ENCODE measurements at regions not wholly inside any gene's neighbourhood (a gene's known extent, or its start where the extent isn't known, plus 50 kb on each side); places are given as distances from the start of the nearest gene placed in this dataset.

DNA sequence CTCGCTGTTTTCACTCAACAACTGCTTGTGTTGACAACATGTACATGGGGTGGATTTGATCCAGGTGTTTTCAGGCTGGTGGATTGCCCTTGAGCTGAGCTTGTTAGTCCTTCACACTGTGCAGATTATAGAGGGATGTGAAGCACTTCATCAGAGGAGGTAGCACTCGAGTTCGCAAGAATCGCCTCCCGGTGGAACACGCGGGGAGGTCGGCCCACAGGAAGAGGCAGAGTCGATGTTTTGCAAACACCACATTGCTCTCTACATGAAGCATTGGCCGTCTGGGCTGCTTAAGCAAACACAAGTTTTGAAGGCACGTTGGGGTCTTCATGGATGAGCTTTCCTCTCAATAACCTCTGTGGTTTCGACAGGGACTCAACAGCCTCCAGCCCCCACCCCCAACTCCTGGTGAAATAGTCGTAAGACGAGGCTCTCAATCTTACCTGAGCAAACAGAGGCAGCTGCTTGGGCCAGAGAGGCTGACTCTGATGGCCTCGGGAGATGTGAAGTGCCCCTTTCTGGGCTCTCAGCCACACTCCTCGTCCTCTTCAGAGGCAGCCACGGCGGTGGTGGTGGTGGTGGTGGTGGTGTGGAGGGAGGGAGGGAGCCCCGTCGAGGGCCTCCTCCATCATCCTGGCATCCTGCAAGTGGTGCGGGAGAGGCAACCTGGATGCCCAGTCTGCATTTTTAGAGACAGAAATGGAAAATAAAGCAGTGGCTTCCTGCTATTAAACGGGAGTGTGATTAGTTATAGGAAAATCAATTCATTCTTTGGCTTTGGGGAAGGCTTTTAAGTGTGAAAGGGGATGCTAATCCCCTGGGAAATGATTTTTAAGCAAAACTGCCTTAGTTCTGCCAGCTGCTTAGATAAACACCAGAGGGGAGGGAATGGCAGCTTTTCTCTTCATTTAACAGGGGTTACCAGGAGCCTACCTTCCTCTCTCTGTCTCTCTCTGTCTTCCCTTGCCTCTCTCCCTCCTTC, 552.5 kb upstream of the EEF2KMT start:
- Histone ChIP-seq H3K9me2 (ENCODE audit: insufficient read depth) (no peaks in the 10 kb centered on the region), H3K27ac (ENCODE audit: low read depth) (no peak overlapping the region), H3F3A (replicated peaks; ENCODE audit: low read depth) (no peaks in the 10 kb centered on the region), H3K4me3 (no peak overlapping the region), H4K20me1 (replicated peaks; ENCODE audit: insufficient read depth) (no peaks in the 10 kb centered on the region), H2AFZ (no peak overlapping the region), H3K36me3 (ENCODE audit: insufficient read depth) (no peaks in the 10 kb centered on the region; the same call in 1 of the 2 replicates), H3K79me2 (replicated peaks; ENCODE audit: insufficient read depth) (no peaks in the 10 kb centered on the region), H3K27me3 (ENCODE audit: insufficient read depth) (no peaks in the 10 kb centered on the region), H3K4me2 (no peak overlapping the region), H3K4me1 (ENCODE audit: insufficient read depth) (no peaks in the 10 kb centered on the region)
- ATAC-seq (peak; percentile 45), DNase-seq (ENCODE audit: low spot score) (peak; percentile 8)
- H3K36me3 Mint-ChIP-seq (ENCODE audit: low read depth) = no peaks in the 10 kb centered on the region
- H3K4me1 Mint-ChIP-seq = peaks cover 20% of the 10 kb centered on the region
- H3K9me3 Mint-ChIP-seq = no peaks in the 10 kb centered on the region
- no peak overlapping the region for H3K4me3 Mint-ChIP-seq
- H3K27ac Mint-ChIP-seq = no peak overlapping the region
- TF ChIP-seq, protein P1, sequence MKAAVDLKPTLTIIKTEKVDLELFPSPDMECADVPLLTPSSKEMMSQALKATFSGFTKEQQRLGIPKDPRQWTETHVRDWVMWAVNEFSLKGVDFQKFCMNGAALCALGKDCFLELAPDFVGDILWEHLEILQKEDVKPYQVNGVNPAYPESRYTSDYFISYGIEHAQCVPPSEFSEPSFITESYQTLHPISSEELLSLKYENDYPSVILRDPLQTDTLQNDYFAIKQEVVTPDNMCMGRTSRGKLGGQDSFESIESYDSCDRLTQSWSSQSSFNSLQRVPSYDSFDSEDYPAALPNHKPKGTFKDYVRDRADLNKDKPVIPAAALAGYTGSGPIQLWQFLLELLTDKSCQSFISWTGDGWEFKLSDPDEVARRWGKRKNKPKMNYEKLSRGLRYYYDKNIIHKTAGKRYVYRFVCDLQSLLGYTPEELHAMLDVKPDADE (IDR thresholded peaks at IDR 0.05) = no peak
- TF ChIP-seq ZNF114 (CRISPR knock-in tag; IDR thresholded peaks at IDR 0.05) (no peak), NANOG (IDR thresholded peaks at IDR 0.05; ENCODE audit: borderline replicate concordance) (no peak), ZNF331 (CRISPR knock-in tag; IDR thresholded peaks at IDR 0.05; ENCODE audit: low read depth) (no peak), EZH2phosphoT487 (IDR thresholded peaks at IDR 0.05; ENCODE audit: unreplicated experiment) (no peak), EZH2 (IDR thresholded peaks at IDR 0.05; ENCODE audit: low read depth, unreplicated experiment) (no peak), REST (IDR thresholded peaks at IDR 0.05; ENCODE audit: unreplicated experiment) (no peak), STAT1 (IDR thresholded peaks at IDR 0.05; ENCODE audit: unreplicated experiment) (no peak), CREB1 (CRISPR knock-in tag; IDR thresholded peaks at IDR 0.05; ENCODE audit: low read depth) (no peak), JUNB (IDR thresholded peaks at IDR 0.05; ENCODE audit: unreplicated experiment) (no peak), POLR2AphosphoS5 (IDR thresholded peaks at IDR 0.05; ENCODE audit: low read depth) (no peak)
- TF ChIP-seq, protein P2, sequence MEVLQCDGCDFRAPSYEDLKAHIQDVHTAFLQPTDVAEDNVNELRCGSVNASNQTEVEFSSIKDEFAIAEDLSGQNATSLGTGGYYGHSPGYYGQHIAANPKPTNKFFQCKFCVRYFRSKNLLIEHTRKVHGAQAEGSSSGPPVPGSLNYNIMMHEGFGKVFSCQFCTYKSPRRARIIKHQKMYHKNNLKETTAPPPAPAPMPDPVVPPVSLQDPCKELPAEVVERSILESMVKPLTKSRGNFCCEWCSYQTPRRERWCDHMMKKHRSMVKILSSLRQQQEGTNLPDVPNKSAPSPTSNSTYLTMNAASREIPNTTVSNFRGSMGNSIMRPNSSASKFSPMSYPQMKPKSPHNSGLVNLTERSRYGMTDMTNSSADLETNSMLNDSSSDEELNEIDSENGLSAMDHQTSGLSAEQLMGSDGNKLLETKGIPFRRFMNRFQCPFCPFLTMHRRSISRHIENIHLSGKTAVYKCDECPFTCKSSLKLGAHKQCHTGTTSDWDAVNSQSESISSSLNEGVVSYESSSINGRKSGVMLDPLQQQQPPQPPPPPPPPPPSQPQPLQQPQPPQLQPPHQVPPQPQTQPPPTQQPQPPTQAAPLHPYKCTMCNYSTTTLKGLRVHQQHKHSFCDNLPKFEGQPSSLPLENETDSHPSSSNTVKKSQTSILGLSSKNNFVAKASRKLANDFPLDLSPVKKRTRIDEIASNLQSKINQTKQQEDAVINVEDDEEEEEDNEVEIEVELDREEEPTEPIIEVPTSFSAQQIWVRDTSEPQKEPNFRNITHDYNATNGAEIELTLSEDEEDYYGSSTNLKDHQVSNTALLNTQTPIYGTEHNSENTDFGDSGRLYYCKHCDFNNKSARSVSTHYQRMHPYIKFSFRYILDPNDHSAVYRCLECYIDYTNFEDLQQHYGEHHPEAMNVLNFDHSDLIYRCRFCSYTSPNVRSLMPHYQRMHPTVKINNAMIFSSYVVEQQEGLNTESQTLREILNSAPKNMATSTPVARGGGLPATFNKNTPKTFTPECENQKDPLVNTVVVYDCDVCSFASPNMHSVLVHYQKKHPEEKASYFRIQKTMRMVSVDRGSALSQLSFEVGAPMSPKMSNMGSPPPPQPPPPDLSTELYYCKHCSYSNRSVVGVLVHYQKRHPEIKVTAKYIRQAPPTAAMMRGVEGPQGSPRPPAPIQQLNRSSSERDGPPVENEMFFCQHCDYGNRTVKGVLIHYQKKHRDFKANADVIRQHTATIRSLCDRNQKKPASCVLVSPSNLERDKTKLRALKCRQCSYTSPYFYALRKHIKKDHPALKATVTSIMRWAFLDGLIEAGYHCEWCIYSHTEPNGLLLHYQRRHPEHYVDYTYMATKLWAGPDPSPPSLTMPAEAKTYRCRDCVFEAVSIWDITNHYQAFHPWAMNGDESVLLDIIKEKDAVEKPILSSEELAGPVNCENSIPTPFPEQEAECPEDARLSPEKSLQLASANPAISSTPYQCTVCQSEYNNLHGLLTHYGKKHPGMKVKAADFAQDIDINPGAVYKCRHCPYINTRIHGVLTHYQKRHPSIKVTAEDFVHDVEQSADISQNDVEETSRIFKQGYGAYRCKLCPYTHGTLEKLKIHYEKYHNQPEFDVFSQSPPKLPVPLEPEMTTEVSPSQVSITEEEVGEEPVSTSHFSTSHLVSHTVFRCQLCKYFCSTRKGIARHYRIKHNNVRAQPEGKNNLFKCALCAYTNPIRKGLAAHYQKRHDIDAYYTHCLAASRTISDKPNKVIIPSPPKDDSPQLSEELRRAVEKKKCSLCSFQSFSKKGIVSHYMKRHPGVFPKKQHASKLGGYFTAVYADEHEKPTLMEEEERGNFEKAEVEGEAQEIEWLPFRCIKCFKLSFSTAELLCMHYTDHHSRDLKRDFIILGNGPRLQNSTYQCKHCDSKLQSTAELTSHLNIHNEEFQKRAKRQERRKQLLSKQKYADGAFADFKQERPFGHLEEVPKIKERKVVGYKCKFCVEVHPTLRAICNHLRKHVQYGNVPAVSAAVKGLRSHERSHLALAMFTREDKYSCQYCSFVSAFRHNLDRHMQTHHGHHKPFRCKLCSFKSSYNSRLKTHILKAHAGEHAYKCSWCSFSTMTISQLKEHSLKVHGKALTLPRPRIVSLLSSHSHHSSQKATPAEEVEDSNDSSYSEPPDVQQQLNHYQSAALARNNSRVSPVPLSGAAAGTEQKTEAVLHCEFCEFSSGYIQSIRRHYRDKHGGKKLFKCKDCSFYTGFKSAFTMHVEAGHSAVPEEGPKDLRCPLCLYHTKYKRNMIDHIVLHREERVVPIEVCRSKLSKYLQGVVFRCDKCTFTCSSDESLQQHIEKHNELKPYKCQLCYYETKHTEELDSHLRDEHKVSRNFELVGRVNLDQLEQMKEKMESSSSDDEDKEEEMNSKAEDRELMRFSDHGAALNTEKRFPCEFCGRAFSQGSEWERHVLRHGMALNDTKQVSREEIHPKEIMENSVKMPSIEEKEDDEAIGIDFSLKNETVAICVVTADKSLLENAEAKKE (CRISPR knock-in tag; IDR thresholded peaks at IDR 0.05) = no peak
- TF ChIP-seq, protein P3, sequence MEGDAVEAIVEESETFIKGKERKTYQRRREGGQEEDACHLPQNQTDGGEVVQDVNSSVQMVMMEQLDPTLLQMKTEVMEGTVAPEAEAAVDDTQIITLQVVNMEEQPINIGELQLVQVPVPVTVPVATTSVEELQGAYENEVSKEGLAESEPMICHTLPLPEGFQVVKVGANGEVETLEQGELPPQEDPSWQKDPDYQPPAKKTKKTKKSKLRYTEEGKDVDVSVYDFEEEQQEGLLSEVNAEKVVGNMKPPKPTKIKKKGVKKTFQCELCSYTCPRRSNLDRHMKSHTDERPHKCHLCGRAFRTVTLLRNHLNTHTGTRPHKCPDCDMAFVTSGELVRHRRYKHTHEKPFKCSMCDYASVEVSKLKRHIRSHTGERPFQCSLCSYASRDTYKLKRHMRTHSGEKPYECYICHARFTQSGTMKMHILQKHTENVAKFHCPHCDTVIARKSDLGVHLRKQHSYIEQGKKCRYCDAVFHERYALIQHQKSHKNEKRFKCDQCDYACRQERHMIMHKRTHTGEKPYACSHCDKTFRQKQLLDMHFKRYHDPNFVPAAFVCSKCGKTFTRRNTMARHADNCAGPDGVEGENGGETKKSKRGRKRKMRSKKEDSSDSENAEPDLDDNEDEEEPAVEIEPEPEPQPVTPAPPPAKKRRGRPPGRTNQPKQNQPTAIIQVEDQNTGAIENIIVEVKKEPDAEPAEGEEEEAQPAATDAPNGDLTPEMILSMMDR (conservative IDR thresholded peaks at IDR 0.05; ENCODE audit: low read depth in 2 of 2) = no peak
- peaks cover 4% of the 10 kb centered on the region for H3K27me3 Mint-ChIP-seq (ENCODE audit: insufficient read depth, low read depth, poor library complexity)
